GM12891 (cell line): ENCODE measurements at regions not wholly inside any gene's neighbourhood (a gene's known extent, or its start where the extent isn't known, plus 50 kb on each side); places are given as distances from the start of the nearest gene placed in this dataset.

Source experiments
- POLR2A ChIP-seq: IDR thresholded peaks from 2 replicates; pipeline ENCODE4 v1.6.1; 2011; ENCODE audit warnings: low read depth, low read length, control low read depth
- POLR2AphosphoS5 ChIP-seq: IDR thresholded peaks from 2 replicates; pipeline ENCODE4 v1.6.1; 2011; ENCODE audit warnings: low read depth, low read length, control low read depth
- TAF1 ChIP-seq: IDR thresholded peaks from 2 replicates; pipeline ENCODE4 v1.6.1; 2011; ENCODE audit warnings: low read depth, low read length, control low read depth

DNA sequence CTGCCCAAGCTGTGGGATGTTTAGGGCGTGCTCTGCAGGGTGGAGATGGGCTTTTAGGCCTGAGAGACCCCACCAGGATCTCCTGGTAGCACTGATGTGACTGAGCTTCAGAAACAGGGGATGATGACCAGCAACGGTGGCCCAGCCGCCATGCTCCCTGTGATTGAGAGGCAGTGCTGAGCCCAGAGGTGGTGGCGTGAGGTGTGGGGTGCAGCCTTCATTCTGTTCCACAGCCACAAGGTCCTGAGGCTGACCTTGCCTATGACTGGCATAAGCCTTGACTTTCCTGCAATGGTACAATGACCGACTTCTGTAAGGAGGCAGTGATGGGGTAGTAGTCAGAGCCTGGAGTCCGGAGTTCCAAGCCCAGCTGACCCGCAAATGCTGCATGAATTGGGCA, 263.3 kb downstream of the TSN start:
- no peak for TF ChIP-seq TAF1
- TF ChIP-seq POLR2A, result no peak
- TF ChIP-seq POLR2AphosphoS5, result no peak
